CD4-positive, alpha-beta T cell treated with Interleukin-4 for 4 hours (primary cell): ENCODE measurements at regions not wholly inside any gene's neighbourhood (a gene's known extent, or its start where the extent isn't known, plus 50 kb on each side); places are given as distances from the start of the nearest gene placed in this dataset.

Experiments used
- DNase-seq: peaks from one replicate; pipeline ENCODE4 v3.0.0-alpha.2; 2020

DNA sequence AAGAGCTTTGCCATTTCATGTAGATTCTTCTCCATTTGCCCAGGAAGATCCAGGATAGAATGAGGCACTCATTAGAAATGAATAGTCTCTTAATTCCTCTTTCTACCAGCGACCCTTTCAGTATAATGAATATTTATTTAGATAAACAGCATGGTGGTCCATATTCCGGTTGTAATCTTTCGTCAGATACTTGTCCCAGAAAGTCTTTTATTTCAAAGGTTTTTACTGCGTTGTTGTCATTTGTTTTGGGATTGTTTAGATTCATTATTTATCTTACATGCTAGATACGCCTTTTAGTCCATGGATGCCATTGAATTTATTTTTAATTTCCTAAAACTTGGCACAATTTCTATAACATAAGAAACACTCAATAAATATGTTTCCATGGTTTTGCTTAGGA lies 139.7 kb upstream of the FLRT2 start:
- DNase-seq: no peak

DNA sequence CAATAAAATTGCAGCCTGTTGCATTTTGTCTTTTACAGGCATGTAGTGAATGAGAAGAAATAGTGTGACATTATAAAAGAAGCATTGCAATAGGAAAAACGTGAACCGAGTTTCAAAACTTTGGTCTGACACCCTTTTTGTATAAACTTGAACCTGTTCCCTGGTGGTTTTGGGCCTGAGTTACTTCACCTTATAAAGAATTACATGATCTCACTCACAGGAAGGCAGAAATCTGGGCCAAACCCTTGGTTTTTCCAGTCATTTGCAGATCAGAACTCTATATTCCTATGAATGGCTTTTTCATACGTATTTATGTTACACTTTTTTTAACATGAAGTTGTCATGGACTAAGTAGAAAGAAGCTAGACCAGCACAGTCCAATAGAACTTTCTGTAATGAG lies 138.5 kb upstream of the FLRT2 start:
- no peak for DNase-seq

DNA sequence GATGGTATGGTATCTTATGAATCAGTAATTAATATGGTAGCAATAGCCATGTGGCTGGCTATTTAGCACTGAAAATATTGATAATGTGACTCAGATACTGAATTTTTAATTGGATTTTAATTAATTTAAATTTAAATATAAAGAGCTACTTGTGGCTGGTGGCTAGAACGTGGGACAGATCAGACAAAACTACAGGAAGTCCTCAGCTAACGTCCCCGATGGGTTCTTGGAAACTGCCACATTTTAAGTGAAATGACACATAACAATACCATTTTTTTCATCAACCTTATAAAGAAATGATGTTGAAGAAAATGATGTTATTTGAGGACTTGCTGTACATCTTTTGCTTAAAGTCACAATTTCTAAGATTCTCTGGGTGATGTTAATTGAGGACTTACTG lies 138.1 kb upstream of the FLRT2 start:
- DNase-seq: no peak

DNA sequence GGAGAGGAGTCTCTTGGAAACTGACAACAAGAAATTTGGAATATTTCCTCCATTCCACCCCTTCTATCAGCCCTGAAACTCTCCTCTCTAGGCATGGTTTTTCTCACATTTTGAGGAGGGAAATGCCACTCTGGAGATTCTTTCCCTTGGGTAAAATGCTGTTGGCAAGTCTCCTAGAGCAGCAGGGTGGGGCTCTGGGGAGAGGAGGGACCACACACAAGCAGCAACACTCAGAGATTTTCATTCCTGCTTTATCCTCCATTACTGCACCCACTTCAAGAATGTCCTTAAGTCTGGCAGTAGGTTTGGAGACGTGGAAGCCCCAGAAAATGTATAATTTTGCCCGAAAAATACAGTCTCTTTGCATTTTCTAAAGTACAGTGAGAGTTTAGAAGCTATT lies 130.8 kb upstream of the FLRT2 start:
- DNase-seq: no peak

DNA sequence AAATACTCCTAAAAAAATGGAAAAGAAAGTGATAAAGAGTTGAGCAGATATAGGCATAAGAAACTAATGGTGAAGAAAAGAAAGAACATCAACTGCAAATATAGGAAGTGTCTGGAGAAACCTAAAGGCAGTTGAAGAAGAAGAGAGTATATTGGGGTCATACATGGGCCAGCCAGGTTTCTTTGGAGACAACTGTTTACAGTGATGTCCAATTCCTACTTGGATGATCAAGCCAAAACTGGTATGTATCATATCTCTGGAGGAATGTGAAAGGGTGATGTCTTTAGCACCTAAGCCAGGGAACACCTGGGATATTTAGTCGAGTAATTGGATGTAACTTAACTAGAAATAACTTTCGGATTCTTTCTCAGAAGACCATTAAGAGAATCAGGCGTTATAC lies 129.3 kb upstream of the FLRT2 start:
- DNase-seq: no peak

DNA sequence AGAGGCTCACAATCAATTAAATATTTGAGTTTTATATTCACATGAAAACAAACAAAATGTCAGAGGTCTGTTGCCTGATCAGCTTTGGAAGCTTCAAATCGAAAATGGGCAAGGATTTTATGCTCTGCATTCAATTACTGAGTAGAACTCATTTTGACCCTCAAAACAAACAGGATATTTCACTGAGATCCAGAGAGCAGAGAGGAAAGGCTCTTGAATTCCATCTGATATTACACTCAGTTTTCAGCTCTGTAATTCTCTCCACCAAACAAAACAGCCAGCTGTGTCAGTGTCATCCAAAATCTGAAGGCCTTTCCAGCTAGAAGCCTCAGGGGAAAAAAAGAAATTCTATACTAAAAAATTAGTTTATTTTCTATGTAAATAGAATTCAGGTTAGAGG lies 128.6 kb upstream of the FLRT2 start:
- no peak for DNase-seq

DNA sequence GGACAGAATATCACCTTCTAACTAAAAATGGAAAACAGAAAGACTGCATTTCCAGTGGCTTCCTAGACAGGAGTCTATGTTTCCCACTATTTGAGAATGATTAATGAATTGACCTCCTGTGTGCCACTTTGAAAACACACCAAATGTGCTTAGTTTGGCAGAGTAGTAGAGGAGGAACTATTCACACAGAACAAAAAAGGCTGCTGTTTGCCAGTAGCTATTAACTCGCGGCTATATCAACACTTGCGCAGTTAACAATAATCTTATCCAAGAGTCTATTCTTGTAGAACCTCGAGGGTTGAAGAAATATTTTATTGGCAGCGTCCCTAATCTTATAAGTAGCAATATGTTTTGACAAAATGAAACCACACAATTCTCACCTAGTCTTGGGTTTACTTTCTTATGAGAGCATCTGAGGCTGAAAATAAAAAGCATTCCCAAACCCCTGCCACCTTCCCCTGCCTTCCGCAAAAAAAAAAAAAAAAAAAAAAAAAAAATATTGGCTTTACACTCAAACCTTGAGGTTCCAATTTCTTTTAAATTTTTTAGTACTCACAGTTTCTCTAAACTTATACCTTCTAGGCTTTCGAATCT lies 127.3 kb upstream of the FLRT2 start:
- no peak for DNase-seq

DNA sequence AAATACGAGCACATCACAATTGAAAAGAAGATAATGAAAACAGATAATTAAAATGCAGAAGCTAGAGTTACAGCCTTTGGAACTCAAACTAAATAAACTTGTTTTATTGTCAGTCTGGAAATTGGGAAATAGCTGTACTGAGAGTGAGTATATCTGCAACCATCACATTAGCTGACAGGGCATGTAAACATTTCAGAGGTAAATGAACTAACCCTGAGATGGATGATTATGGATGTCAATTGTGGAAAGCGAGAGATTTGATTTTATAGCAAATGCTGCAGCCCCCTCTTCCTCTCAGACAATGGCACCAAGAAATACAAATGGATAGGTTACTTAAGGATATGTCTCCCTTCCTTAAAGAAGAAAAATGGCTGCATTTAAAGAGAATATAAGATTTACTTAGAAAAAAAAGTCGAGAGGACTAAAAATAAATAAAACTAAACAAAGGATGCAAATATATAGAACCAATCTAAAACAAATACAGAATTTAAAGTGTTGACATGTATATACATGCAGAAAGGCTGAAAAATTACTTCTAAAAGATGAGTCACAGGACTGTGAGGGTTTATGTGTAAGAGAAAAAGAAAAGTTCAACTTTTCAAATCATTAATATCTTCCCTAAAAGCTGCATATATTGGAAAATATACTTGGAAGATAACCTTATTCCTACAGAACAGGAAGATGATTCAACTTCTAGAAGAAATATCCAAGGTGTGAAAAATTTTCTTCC lies 120.3 kb upstream of the FLRT2 start:
- DNase-seq: no peak

DNA sequence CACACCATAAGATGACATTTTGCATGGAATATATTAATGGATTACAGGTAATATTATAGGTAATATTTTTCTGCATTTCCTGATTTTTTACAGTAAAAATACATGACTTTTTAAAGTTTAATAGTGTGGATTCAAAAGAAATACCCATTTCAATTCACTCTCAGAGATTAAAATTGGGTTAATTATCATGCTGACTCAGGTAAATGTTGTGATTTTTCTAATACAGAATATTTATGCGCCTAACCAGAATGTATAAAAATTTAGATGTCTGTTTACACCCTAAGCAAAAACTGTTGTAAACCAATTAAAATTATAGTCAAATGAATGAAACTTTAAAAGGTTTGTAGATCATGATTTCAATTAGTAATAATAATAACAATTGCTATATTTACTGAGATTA lies 117.2 kb upstream of the FLRT2 start:
- no peak for DNase-seq

DNA sequence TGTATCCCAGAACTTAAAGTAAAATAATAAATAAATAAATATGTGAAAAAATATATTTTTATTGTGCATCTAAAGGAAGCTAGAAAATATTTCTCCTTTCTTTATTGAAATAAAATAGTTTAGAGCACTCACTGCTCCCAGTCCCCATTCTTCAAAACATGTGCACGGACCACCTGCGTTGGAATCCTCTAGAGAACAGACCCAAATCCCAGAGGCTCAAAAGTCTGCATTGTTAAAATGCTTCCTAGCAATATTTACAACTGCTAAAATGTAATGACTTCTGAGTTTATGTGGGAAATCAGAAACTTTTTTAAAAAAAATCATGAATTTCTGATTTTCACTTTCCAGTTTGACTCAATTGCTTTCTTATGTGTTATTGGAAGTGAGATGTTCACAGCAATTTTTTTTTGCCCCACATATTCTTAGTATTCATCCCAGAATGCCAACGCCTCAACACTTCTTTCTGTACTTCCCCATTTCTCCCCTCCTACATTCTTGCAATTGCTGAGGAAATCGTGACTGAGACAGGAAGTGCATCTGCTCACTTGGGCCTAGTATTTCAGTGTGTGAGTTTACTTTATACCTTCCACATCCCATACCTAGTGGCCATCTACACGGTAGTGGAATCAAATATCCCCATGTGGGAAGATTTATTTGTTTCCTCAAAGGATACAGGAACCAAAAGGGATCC lies 116.0 kb upstream of the FLRT2 start:
- no peak for DNase-seq

DNA sequence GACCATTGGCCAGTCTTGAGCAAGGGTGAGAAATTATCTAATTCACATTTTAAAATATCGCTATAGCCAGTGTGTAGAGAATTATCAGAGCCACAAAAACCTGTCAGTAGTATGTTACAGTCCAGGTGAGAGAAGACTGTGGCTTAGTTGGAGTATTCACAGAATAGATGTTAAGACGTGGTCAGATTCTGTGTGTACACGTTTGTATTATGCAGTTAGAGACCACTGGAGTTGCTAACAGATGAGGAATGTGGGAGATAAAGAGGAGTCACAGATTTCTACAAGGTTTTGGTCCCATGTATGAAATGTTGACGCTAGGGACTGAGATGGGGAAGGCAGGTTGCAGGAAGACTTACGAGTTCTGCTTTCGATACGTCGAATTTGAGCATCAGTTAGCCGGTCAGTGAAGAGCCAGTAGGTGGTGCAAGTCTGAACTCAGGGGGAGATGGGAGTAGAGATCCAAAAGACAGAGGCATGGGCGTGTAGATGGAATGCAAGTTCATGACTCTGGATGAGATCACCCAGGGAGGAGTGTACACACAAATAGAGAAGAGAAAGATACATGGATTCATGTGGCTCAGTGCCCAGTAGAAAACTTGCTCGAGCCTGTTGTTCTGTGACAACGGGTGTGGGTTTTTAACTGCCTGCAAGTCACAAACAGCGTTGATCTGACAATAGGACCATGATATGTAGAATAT lies 114.8 kb upstream of the FLRT2 start:
- DNase-seq: no peak

DNA sequence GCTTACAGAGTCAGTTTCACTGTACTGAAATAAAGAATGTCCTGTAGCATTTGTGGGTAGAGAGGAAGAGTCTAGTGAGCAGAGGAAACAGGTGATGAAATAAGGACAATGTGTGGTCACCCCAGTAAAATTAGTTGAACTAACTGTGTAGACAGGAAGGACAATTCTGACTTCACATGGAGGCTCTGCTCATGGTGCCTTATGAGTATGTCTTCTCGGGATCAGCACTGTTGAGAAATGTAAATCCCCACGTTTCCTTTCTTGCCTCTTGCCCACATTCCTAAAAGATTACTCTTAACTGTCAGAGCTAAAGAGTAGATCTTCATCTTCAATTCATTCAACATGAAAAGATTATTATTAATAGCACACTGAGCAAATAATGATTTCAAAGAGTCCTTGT lies 113.2 kb upstream of the FLRT2 start:
- DNase-seq: no peak

DNA sequence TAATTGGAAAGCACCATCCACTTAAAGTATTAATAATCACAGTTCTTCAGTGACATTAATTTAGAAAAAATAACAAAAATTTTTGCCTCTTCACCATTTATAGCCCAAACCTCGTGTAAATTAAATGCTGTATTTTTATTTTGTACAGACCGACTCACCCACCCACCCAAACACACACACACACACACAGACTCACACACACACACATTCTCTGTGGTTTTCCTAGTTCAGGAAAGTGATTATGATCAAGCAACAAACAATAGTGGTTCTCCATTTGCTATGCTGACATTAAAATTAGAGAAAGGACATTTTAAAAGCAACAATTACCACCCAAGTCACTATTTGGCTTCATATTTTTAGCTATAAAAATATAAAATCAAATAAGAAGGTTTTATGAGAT lies 112.5 kb upstream of the FLRT2 start:
- DNase-seq: no peak

DNA sequence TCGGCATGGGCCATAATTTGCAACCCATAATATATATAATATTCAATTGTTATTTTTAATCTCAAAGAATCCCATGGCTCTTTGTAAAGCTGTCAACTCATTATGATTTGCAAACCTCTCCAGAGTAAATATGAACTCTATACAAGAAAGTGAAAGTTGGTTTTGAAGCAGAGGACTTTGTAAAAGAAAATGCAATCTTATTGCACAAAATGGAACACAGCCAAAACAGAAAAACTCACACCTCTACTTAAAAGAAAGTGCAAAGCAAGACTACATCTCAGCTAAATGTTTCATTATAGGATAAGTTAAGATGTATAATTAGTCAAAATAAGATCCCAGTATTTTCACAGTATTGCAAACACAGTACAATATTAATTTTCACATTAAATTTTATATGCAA lies 111.2 kb upstream of the FLRT2 start:
- DNase-seq: no peak

DNA sequence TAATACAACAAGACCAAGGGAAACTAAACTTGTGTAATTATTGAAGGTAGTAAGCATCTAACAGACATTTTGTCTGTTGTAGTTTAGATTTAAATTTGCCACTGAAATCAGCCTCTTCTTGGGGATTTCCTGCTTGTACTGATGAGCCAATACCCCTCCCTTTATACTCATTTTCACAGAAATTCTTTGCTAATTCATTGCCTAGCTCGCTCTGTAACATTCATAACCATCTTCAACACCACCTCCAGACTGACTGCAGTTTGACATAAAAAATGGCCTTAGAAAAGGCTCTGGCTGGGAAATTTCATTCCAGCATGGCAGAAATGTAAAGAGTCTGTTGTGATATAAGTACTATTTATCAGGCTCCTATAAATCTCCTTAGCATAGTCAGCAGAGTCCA lies 109.7 kb upstream of the FLRT2 start:
- DNase-seq: no peak

DNA sequence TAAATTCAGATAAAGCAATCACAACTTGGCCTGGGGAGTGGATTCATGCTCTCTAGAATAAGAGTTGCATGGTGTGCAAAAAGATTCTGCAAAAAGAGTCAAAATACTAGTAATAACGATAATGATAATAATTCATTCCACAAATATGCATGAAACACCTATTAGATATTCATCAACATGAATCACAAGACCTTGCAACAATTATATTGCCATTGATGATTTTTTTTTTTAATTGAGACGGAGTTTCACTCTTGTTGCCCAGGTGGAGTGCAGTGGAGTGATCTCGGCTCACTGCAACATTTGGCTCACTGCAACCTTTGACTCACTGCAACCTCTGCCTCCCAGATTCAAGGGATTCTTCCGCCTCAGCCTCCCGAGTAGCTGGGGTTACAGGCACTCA lies 109.2 kb upstream of the FLRT2 start:
- no peak for DNase-seq

DNA sequence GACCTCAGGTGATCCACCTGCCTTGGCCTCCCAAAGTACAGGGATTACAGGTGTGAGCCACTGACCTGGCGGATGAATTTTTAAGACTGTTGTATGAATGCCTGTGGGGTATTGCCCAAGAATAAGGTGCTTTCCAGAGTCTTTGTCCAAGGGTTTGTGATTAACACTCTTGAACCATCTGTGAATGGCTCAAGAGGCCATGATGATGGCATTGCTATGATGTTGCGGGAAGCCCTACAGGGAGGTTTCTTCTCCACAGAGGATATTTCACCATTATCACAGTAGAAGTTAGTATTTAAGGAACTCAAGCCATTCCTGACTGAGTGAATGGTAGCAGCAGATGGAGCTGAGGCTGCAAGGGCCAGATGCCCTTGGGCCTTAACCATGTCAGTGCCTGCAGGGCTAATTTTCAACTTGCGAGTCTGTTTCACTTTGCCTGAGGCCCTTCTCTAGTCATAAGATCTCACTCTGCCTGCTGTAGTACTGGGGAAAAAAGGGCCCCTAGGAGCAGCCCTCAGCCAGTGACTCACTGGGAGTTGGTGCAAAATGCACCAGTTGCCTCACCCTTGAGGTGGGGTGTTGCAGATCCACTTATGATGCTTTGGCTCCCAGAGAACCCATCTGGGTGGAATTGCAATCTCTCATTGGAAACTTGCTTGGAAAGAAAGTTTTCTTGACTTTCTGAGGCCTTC lies 108.6 kb upstream of the FLRT2 start:
- no peak for DNase-seq

DNA sequence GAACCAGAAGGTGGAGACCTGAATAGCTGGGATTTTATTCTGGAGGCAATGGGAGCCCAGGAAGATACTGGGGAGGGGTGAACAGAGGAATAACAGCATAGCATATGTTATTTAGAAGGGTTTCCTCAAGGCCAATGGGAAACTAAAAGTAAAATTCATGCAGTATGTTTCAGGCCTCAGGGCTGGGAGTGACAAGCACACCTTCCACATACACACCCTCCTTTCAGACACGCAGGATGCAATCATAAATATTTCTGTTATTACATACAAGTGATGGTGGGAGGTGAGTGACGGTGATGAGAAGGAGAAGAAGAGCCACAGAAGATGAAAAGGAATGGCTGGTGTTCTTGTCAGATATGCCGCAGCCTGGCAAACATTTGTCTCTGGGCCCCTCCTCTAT lies 106.1 kb upstream of the FLRT2 start:
- no peak for DNase-seq

DNA sequence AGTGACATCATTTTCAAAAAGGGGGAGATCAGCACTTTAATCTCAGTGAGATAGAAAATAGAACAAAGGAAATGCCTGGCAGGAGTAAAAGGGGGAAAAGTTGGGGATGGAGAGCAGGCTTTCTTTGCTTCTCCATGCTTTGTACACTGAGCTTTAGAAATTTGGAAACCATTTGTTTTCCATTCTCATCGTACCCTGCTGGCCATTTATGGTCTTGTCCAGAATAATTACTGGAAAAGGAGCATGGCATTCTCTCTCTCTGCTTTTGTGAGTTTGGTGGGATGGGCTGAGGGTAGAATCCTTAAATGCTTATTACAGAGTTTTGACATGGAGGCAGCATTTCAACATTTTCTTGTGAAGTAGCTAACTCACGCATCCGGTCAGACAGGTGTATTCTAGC lies 104.4 kb upstream of the FLRT2 start:
- DNase-seq: no peak

DNA sequence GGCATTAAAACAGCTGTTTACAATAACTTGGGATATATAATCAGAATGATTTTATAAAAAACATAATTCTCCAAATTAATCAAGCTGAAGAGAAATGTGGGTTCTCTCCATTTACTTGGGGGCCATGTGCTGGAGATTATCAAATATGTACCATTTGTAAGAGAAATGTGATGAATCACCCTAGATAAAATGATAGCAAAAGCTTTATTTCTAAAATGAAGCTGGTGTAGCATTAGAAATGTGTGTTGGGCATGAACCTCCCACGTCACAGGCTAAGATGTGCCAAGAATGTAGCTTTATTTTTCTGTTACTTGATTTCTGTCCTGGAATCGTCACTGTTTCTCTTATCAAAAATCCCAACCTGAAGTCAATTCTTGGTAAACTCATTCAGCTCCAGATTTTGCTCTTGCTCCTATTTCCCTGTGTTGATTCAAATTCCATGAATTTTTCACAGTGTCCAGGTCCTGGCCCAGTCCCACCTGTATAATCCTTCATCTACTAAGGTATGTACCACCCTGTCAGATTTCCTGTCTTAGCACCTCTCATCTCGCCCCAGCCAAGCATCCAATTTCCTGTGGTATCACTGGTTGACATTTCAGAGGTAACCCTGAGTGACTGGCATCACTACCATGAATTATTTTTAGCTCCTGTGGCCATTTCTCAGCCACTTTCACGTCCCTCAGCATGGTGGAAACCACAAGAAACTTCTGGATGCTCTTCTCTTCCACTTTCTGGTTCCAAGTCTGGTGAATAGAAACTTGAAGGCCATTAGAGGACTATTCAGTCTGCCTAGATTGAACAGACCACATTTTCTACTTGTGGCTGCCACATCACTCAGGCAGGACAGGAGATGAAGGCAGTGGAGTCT lies 103.6 kb upstream of the FLRT2 start:
- DNase-seq: no peak

DNA sequence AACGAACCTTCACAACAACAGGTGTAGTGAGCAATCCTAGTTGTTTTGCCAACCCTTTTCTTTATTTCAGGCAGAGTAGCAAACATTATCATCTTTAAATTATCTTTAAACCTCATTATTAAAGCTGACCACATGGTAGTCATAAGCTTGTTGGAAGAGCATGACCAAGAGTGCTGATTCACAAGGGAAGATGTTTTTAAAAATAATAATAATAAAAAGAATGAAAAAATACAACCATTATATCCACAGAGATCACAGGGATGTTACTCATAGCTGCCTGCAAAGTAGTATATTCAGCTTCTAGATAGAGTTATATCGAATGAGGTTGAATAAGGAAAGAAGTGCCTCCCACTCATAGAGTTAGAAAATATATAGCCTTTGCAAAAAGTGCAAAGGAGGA lies 101.0 kb upstream of the FLRT2 start:
- no peak for DNase-seq

DNA sequence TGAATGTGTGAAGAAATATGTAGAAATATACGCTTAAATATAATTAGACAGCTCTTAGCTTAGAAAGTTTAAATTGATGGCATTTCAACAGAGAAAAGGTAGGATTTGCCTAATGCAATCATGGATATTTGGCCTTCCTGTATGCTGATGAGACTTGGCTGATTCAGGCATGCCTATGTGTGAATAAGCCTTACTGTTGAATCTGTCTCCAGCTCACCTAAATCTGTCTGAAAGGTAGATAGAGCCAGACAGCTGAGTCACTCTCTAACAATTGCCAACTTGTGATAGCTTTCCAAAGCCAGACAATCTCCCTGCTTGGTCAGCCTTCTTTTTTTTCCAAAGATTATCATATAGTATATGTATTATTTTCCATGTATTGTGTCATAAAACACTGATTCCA lies 92.8 kb upstream of the FLRT2 start:
- DNase-seq: no peak
